HG02884 (cell line): ENCODE measurements at regions not wholly inside any gene's neighbourhood (a gene's known extent, or its start where the extent isn't known, plus 50 kb on each side); places are given as distances from the start of the nearest gene placed in this dataset.

Source experiments
- ATAC-seq: cut with Tn5 transposase; IDR thresholded peaks from one replicate; pipeline ENCODE4 v1.9.1; 2021; ENCODE audit warnings: mild to moderate bottlenecking, moderate library complexity; ENCODE audit not compliant: unreplicated experiment

DNA sequence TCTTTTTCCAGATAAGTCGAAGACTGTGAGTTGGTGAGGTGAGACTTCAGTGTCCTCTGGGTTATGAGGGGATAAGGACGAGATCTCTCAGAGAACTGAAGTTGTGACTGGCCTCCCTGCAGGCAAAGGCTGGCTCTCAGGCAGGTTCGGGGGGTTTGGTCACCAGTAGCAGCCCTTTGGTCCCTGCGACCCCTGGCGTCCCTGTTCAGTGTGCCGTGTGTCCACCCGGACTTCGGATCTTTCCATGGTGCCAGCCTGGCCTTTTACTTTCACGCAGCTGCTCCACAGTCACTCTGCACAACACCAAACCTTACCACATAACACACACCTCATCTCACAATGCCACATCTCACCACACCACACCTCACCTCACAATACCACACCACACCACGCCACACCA is 131.9 kb downstream of the ERMARD start:
- ATAC-seq, result no peak

DNA sequence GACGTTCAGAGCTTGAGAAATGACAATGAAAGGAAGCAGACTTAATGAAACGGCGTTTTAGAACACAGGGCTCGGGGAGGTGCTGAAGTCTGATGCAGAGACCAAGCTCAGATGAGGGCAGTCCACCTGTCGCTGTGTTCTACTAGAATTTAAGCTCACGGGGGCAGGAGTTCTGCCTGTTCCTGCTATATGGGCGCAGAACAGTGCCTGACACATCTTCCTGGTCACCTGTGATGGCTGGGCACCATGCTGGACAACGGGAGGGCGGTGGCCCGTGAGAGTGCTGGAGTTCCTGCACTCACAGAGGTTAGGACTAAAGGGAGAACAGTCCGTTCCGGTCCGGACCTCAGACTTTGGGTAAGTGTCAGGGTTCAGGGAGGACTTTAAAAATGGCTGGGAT is 130.6 kb downstream of the ERMARD start:
- ATAC-seq, result no peak

DNA sequence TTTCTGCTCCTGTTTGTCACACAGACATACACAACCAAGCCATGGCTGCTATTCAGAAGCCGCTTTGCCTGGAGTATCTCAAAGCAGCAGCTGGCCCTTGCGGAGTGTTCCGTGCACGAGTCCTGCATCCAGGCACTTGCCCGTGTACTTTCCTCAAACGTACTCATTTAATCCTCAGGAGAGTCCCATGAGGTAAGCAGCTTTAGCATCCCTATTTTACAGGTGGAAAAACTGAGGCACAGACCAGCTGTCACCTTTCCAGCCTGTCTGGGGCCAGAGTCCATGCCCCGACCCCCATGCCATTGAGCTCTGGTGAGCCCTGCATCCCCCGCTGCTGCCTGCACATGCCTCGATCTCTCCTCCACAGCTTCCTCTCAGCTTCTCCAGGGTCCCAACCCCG is 130.0 kb downstream of the ERMARD start:
- no peak for ATAC-seq

DNA sequence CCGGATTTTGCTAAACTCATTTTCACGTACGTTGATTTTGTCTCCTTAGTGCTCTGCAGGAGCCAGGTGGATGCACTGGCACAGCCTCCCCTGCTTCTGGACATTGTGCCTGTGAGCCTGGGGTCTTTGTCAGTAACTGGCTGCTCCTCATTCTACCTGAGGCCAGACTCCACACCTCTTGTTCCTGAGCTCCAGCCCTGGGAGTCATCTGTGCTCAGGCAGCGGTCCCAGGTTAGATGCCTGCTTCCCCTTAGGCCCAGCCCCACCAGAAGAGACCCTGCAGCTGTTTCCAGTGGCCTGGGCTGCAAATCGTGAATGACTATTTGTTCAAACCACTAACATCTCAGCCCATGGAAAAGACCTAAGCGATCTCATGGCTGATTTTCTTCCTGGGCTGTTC is 129.1 kb downstream of the ERMARD start:
- no peak for ATAC-seq

DNA sequence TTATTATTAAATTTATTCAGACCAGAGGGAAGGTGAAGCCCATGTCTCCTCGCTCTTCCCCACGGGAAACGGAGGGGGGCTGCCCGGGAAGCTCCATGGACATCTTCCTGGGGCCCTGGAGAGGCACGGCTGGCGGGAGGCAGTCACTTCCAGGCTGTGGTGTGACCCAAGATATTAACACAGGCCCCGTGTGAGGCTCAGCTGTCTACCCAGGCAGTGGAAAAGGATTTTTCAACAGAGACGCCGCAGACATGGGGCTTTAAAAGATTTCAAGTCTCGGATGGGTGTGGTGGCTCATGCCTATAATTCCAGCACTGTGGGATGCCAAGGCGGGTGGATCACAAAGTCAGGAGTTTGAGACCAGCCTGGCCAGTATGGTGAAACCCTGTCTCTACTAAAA is 117.9 kb downstream of the ERMARD start:
- no peak for ATAC-seq

DNA sequence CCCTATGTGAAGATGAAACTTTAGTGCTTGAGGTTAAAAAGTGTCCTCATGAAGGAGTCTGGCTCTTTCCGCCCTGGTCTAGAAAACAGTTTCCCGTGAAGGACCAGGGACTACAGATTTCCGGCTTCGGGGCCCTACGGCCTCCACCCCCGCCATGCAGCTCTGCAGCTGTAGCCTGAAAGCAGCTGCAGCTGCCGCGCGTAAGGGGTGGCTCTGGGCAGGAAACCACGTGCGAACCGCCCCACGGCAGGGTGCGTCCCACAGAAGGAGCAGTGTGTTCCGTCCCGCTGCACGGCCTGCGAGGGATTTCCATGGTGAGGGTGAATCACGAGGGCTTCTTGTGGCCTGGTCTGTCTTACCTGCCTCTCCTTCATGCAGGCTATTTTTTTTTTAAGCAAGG is 117.0 kb downstream of the ERMARD start:
- ATAC-seq, result no peak

DNA sequence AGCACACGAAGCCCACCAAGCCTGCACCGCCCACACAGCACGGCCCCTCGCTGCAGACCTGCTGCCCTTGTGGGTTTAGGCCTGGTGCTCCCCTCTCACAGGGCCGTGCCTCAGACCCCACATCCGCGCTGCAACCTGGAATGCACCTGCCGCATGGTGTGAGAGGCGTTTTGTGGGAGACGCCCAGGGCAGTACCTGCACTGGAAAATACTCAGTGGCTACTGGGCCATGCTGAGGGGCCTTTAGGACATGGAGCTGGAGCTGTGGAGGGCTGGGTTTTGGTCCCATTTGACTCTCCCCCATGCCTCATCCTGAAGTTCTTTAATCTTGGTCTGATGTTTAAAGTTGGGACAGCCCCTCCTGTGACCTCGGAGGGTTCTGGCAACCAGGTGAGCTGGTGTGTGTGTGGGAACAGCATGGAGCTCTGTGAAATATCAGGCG is 116.3 kb downstream of the ERMARD start:
- ATAC-seq, result no peak

DNA sequence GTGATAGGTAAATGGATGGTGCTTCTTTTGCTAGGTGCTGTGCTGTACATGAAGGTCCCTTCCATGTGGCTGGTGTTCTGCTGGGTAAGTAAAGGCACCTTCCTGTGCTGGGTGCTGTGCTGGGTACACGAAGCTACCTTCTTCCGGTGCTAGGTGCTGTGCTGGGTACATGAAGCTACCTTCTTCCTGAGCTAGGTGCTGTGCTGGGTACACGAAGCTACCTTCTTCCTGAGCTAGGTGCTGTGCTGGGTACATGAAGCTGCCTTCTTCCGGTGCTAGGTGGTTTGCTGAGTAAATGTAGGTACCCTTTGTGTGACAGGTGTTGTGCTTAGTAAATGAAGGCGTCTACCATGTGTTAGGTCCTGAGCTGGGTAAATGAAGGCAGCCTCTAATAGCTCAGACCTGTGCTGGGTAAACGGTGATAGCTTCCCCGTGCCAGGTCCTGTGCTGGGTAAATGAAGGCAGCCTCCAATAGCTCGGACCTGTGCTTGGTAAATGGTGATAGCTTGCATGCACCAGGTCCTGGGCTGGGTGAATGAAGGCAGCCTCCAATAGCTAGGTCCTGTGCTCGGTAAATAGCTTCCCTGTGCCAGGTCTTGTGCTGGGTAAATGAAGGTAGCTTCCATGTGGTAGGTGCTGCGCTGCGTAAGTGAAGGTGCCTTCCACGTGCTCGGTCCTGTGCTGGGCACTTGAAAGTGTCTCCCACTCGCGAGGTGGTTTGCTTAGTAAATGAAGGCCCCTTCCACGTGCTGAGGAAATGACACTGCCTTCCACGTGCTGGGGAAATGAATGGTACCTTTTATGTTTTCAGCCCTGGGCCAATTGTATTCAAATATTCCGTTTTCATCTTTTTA is 115.5 kb downstream of the ERMARD start:
- no peak for ATAC-seq

DNA sequence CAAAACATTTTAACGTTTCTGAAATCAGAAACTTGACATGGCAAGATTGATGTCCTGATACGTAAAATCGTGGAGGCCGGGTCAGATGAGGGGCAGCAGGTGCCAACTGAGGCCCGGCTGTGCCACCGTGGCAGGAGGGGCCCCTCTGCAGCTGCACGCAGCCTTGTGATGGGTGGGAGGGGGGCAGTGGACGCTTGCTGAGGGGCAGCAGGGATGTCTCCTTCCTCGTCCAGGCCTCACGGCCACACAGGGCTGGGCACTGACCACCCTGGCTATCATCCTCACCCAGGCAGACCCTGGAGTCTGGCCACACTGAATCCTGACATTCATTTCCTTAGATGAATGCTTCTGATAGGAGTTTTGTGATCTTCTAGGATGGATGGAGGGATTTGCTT is 114.7 kb downstream of the ERMARD start:
- ATAC-seq, result no peak

DNA sequence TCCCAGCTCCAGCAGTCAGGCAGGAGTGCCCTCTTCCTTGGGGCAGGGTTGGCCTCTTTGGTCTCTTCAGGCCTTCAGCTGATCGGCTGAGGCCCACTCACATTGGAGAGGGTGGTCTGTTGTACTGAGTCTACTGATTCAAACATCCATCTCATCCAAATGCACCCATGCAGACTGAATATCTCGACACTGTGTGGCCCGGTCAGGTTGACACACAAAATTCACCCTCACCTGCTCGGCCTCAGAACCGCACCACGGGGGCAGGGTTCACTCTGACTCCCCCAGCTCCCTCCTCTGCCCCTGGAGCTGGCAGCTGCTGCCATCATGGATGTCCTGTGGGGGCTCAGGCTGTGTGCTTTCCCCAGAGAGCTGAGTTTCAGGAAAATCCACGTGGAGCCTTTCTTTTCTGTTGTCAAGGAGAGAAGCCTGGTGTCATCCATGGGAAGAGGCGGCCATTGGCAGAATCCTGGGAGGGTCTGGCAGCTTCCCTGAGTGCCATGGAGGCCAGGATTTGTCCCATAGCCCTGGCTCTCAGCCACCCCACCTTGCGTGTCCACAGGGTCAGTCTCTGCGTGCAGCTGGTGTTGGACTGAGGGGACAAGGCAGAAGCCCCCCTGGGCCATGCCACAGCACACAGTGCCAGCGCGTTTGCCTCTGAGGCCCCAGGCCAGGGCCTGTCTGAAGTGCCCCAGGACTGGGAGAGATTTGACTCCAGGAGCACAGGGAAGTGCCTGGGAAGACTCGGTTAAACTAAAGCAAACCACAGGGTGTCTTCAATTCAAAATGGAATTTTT is 114.1 kb downstream of the ERMARD start:
- ATAC-seq, result no peak

DNA sequence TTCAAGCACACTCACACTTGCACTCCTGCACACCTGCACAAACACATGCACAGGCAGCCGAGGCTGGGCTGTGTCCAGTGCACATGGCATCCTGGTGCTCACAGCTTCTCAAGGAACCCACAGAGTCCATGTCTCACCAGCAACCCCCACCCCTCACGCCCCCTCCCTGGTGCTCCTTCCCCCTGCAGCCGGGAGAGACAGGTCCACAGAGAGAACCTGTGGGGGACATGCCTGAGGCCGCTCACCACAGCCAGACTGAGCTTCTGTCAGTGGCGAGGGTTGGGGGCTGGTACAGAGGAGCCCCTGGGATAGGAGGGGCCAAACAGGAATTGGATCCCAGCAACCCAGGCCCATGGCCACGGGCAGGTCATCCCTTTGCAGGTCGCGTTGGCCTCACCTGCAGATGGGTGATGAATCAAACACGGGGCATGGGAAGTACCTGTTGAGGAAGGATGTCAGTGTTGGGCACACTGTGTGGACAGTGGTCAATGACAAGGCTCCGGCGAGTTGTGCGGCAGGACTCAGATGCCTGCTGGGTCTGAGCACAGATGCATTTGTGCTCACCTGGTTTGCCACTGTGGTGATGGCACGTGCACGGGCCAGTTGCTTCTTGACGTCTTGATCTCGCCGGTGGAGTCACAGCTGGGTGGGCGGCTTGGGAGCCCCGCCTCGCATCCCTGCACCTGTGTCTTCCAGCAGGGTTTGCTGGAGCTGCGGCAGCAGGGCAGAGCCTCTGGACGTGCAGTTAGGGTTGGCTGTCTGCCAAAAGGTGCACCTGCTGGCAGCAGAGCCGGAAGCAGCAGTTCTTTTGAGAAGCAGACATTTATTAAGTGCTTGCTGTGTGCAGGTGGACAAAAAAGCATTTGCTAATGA is 113.0 kb downstream of the ERMARD start:
- ATAC-seq, result no peak

DNA sequence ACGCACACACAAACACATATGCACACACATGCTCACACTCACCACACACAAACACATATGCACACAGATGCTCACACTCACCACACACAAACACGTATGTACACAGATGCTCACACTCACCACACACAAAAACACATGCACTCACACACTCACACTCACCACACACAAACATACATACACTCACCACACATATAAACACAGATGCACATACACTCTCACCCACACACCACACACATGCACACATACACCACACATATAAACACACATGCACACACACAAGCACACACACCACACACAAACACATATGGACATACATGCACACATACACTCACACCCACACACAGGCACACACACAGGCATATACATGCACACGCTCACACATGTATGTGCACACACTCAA is 112.3 kb downstream of the ERMARD start:
- ATAC-seq, result no peak

DNA sequence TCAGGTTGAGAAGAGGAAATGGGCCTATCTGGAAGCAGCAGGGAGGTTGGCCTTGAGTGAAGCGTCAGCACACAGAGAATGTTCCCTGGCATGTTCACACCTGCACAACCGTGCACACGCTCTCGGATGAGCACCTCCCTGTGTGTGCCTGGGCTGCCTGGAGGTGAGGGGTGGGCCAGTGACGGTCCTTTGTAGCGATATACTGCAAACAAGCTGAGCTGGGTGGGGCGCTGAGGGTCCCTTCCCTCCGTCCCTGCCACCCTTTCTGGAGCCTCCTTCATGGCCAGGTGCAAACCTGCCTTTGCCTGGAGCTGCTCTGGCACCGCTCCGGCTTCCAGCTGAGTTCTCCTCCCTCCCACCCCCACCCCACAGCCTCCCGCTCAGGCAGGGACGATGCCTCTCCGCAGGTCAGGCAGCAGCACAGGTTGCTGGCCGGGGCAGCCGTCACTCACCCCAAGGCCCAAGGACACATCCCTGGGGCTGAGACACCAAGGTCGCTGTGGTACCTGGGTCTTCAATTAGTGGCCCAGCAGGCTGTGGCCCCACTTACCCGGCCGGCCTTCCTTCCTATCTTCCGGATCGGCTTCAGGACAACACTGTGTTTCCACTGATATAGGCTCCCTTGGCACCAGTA is 111.6 kb downstream of the ERMARD start:
- ATAC-seq, result no peak

DNA sequence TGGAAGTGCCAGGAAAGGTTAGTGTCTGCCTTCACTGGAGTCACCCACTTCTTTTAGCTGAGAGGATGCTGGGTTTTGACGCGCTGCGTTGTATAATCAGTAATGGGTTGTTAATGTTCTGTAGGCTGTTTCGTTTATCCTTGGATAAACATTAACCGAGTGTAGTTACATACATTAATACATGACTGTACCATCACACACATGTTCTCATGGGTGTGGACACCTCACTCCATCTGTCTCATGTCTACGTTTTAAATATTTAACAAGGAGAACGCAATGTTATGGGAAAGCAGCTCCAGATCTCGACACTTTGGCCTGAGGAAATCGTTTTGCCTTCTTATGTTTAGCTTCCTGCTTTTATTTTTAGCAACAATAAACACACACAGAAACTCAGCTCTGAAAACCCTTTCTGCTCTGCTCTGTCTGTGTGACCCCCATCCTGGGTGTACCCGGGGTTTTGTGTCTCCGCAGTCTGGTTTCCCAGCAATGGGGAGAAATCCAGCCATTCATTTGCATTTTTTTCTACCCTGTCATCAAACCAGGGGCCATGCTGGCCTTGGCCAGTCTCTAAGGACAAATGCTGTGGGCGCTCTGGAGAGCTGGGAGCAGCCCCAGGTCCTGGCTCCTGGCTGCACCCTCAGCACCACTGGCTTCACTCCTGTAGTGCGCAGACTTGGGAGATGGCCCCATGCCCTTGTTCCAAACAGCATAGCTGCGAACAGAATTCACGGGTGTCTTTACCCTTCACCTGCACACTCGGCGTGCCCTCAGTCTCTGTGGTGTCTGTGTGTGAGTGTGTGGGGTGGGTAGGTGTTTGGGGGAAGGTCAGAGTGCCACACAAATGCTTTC is 110.8 kb downstream of the ERMARD start:
- ATAC-seq, result no peak

DNA sequence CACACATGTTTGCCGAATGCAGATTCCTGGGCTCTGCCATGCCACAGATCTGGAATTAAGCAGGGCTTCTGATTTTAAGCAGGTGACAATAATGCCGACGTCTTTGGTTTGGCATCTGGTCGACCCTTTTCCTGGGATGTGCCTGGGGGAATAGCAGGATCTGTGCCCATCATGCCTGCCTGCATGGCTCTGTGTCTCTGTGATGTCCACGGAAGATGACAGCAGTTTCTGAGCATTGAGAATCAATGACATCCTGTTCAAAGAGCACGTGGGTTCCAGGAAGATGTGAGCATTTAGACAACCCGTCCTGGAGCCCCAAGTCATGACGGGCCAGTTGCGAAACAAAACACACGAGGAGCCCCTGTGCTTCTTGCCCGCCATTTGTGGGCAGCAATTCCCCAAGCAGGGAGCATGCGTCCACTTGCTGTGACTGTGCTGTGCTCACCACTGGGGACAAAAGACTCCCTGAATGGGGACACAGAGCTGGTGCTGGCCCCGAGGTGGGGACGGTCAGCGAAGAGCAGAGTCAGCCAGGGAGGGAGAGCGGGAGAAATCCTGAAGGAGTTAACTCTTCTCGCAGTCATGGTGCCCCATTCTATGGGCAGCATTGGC is 110.1 kb downstream of the ERMARD start:
- ATAC-seq, result no peak

DNA sequence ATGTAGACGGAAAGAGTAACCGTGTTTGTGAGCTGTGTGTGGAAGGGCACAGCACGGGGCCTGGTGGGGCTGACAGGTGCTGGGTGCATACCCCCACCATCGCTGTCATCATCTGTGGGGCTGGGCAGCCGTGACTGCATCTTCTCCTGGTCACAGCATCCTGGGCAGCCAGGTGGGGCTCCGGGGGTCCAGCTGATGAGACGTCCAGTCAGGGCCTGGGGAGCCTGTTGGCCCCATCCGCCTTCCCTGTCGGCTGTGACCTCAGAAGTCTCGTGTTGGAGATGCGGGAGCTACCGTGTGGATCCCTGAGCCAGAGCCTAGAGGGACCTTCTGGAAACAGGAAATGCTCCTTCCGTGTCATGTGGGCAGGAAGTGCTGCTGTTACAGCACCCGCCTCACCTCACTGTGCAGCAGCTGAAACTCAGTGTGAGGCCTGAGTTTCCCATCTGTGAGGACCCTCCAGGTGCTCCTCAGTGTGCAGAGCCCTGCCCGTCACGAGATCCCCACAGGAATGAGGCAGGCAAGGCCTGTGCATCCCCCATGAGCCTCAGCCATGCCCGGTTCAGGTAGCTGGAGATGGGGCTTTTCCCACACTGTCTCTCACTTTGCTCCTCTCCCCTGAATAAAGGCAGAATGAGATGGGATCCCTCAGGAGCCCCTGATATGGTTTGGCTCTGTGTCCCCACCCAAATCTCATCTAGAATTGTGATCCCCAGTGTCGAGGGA is 108.7 kb downstream of the ERMARD start:
- ATAC-seq, result no peak

DNA sequence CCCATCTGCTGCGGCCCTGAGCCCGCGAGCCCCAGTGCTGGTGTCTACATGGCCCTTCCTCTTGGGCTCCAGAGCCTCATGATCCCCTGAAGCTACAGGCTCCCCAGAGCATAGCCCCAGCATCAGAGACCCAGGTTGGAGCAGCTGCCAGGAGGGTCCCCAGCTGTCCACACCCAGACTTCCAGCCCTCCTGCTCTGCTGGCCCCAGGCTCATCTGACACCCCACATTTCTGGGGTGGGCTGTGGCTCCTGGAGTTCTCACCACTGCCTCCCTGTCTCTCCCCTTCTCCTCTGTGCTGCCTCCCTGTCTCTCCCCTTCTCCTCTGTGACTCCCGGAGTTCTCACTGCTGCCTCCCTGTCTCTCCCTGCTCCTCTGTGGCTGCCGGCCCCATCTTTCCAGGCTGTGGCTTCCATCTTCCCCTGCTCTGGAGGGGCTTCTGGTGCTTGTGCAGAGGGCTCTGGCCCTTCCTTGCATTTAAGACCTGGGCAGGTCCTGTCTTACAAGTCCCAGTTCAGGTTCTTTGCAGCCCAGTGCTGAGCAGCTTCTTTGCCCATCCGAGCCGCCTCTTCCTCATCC is 108.1 kb downstream of the ERMARD start:
- no peak for ATAC-seq

DNA sequence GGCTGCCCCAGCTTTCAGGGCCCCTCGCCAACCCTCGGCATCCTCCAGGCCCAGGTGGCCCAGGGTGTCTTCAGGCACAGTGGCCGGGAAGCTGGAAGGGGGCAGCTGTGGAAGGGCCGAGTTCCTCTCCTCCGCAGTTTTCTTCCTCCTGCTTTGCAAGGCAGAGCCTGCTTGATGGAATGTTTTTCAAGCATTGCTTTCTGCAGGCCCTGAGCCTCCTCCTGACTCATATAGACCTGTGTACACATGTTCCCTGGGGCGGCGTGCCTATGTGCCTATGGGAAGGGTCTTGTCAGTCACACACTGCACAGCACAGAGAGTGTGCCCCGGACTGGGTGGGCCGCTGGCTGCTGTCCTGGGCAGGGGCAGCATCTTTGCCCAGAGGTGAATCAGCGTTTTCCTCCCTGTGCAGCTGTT is 107.5 kb downstream of the ERMARD start:
- ATAC-seq, result no peak
